PFSK-1 (cell line): ENCODE measurements at regions not wholly inside any gene's neighbourhood (a gene's known extent, or its start where the extent isn't known, plus 50 kb on each side); places are given as distances from the start of the nearest gene placed in this dataset.

ENCODE experiments used
- POLR2AphosphoS5 ChIP-seq: IDR thresholded peaks from 2 replicates; pipeline ENCODE4 v1.6.1; 2012; ENCODE audit warnings: low read depth, mild to moderate bottlenecking, control low read depth, low read length, moderate library complexity
- TAF1 ChIP-seq: IDR thresholded peaks from 2 replicates; pipeline ENCODE4 v1.6.1; 2012; ENCODE audit warnings: low read length, control low read depth, borderline replicate concordance; ENCODE audit not compliant: insufficient read depth
- TF ChIP-seq, protein P1 (sequence below), 2 experiments: IDR thresholded peaks; 2 replicates each; pipeline versions ENCODE4 v1.6.1 to v1.8.0; 2011 to 2012; ENCODE audit warnings: low read depth in 2 of 2, low read length in 2 of 2, control low read depth in 1 of 2, inconsistent platforms in 1 of 2, mild to moderate bottlenecking in 1 of 2, moderate library complexity in 1 of 2; ENCODE audit not compliant: insufficient read depth in 1 of 2

DNA sequence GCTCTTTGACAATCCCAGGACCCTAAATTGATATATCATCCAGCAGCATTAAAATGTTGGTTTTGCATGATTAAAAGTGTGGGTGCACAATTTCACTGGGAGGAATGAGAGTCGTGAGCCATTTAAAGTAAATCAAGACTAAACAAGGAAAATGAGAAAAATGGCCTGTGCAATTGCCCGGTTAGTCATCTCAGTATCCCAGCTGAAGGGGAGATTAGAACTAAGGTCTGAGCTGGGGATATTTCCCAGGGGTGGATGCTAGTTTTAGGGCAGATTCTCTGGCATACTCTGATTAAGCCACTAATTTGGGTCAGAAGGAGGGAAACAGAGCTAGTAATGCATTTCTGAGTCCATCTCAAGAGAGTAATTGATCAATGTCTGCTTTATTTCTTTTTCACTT lies 177.2 kb downstream of the EN1 start:
- TF ChIP-seq, protein P1, sequence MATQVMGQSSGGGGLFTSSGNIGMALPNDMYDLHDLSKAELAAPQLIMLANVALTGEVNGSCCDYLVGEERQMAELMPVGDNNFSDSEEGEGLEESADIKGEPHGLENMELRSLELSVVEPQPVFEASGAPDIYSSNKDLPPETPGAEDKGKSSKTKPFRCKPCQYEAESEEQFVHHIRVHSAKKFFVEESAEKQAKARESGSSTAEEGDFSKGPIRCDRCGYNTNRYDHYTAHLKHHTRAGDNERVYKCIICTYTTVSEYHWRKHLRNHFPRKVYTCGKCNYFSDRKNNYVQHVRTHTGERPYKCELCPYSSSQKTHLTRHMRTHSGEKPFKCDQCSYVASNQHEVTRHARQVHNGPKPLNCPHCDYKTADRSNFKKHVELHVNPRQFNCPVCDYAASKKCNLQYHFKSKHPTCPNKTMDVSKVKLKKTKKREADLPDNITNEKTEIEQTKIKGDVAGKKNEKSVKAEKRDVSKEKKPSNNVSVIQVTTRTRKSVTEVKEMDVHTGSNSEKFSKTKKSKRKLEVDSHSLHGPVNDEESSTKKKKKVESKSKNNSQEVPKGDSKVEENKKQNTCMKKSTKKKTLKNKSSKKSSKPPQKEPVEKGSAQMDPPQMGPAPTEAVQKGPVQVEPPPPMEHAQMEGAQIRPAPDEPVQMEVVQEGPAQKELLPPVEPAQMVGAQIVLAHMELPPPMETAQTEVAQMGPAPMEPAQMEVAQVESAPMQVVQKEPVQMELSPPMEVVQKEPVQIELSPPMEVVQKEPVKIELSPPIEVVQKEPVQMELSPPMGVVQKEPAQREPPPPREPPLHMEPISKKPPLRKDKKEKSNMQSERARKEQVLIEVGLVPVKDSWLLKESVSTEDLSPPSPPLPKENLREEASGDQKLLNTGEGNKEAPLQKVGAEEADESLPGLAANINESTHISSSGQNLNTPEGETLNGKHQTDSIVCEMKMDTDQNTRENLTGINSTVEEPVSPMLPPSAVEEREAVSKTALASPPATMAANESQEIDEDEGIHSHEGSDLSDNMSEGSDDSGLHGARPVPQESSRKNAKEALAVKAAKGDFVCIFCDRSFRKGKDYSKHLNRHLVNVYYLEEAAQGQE (IDR thresholded peaks at IDR 0.05; ENCODE audit: insufficient read depth in 1 of 2, low read depth in 2 of 2, low read length in 2 of 2) = no peak
- TF ChIP-seq TAF1 (no peak), POLR2AphosphoS5 (no peak)
